Right lobe of liver (tissue), 6 donors: ENCODE measurements at regions not wholly inside any gene's neighbourhood (a gene's known extent, or its start where the extent isn't known, plus 50 kb on each side); places are given as distances from the start of the nearest gene placed in this dataset.

Source experiments
- ATAC-seq, 4 donors: fragments of 200-7000 bp; cut with Tn5 transposase; one replicate each; pipeline ENCODE4 v1.9.1; 2020; ENCODE audit warnings: mild to moderate bottlenecking in 4 of 4, moderate library complexity in 4 of 4
- DNase-seq, 3 donors: peaks; one replicate each; pipeline ENCODE4 v3.0.0-alpha.2; 2020
- H3K27ac ChIP-seq, 3 donors: fragments of 200-600 bp; one replicate each; pipeline ENCODE4 v1.8.0; 2022
- H3K27me3 ChIP-seq, 2 donors: fragments of 200-600 bp; one replicate each; pipeline ENCODE4 v1.8.0; 2022
- H3K36me3 ChIP-seq, 4 donors: fragments of 200-600 bp; sonication (generic) in 1 of 4; one replicate each; pipeline versions ENCODE4 v1.5.1 to v1.8.0; 2017 to 2022; ENCODE audit warnings: control low read depth in 1 of 4
- H3K4me1 ChIP-seq, 4 donors: fragments of 200-600 bp; sonication (generic) in 1 of 4; one replicate each; pipeline versions ENCODE4 v1.5.1 to v1.8.0; 2017 to 2022; ENCODE audit warnings: control low read depth in 1 of 4
- H3K4me3 ChIP-seq, 3 donors: fragments of 200-600 bp; one replicate each; pipeline ENCODE4 v1.8.0; 2022
- H3K9me3 ChIP-seq, 4 donors: fragments of 200-600 bp; sonication (generic) in 1 of 4; one replicate each; pipeline versions ENCODE4 v1.5.1 to v1.8.0; 2017 to 2022; ENCODE audit warnings: control low read depth in 1 of 4
- CTCF ChIP-seq, 4 donors: fragments of 200-600 bp in 3 of 4; fragments of 450-650 bp in 1 of 4; IDR thresholded peaks; one replicate each; pipeline versions ENCODE4 v1.5.1 to v1.8.0; 2016 to 2022; ENCODE audit warnings: antibody characterized with exemption in 4 of 4, mild to moderate bottlenecking in 2 of 4
- POLR2A ChIP-seq: fragments of 450-650 bp; IDR thresholded peaks from one replicate; pipeline ENCODE4 v1.6.1; 2017; ENCODE audit warnings: antibody characterized with exemption, mild to moderate bottlenecking
- WGBS: methylation state at CpG from one replicate; pipeline ENCODE4 v1.1.6; 2018; ENCODE audit warnings: low coverage, low lambda C conversion rate; ENCODE audit not compliant: insufficient coverage; ENCODE audit errors: missing lambda C conversion rate; 5-methylcytosine and 5-hydroxymethylcytosine counted together
- intact Hi-C, 2 donors: fragments of 100-400 bp; cut with DNase I; formaldehyde crosslinking; loops; one replicate each; pipeline versions ENCODE4 v1.11.2 to v1.14.1; 2022
- donor health status: DM: no; HTN: yes; CAD: no.
- donor health status: DM: no; HTN: no; CAD: no.
- donor health status: DM: no; HTN: no; CAD: no.
- donor health status: DM: no; HTN: yes; CAD: no.
- donor health status: DM: no; HTN: yes; CAD: no.

GRCh38 chr2:236359426-236360045 lies 95.3 kb upstream of the ASB18 start:
- Histone ChIP-seq H3K27me3 (no peaks in the 10 kb centered on the region), H3K4me1 (no peaks in the 10 kb centered on the region), H3K9me3 (no peaks in the 10 kb centered on the region), H3K36me3 (no peaks in the 10 kb centered on the region), H3K27ac (no peak overlapping the region), H3K4me3 (no peak overlapping the region)
- intact Hi-C loops = no loop called here
- ATAC-seq (no peak), DNase-seq (no peak)
- WGBS = 42% methylated on average over 10 of the region's 10 CpGs
- TF ChIP-seq CTCF (IDR thresholded peaks at IDR 0.05) (no peak), POLR2A (no peak)

GRCh38 chr2:236360496-236360895 lies 96.3 kb upstream of the ASB18 start:
- H3K27ac ChIP-seq = no peak overlapping the region
- no peaks in the 10 kb centered on the region for H3K9me3 ChIP-seq
- H3K4me1 ChIP-seq = no peaks in the 10 kb centered on the region
- 68% methylated on average over 4 of the region's 4 CpGs for WGBS
- no peaks in the 10 kb centered on the region for H3K27me3 ChIP-seq
- no peak overlapping the region for H3K4me3 ChIP-seq
- intact Hi-C loops = no loop called here
- H3K36me3 ChIP-seq = no peaks in the 10 kb centered on the region
- no peak for DNase-seq
- TF ChIP-seq CTCF (IDR thresholded peaks at IDR 0.05) = no peak
- TF ChIP-seq POLR2A = no peak
- ATAC-seq = no peak

GRCh38 chr2:236363711-236364277 lies 99.6 kb upstream of the ASB18 start:
- no peak for DNase-seq
- intact Hi-C loops = no loop called here
- H3K9me3 ChIP-seq = no peaks in the 10 kb centered on the region
- TF ChIP-seq POLR2A = no peak
- no peak for TF ChIP-seq CTCF (IDR thresholded peaks at IDR 0.05)
- no peaks in the 10 kb centered on the region for H3K36me3 ChIP-seq
- no peaks in the 10 kb centered on the region for H3K4me1 ChIP-seq
- H3K27ac ChIP-seq = no peak overlapping the region
- WGBS = 55% methylated on average over 6 of the region's 10 CpGs
- H3K27me3 ChIP-seq = no peaks in the 10 kb centered on the region
- ATAC-seq = no peak
- H3K4me3 ChIP-seq = no peak overlapping the region

GRCh38 chr2:236365258-236366048 lies 101.2 kb upstream of the ASB18 start:
- no peak for TF ChIP-seq CTCF (IDR thresholded peaks at IDR 0.05)
- no peak for TF ChIP-seq POLR2A
- intact Hi-C loops = no loop called here
- no peaks in the 10 kb centered on the region for H3K4me1 ChIP-seq
- no peak overlapping the region for H3K4me3 ChIP-seq
- DNase-seq (no peak), ATAC-seq (no peak)
- H3K27me3 ChIP-seq = no peaks in the 10 kb centered on the region
- no peaks in the 10 kb centered on the region for H3K9me3 ChIP-seq
- no peak overlapping the region for H3K27ac ChIP-seq
- no peaks in the 10 kb centered on the region for H3K36me3 ChIP-seq
- WGBS = 66% methylated on average over 9 of the region's 14 CpGs
